IMR-90 (cell line): ENCODE measurements at regions not wholly inside any gene's neighbourhood (a gene's known extent, or its start where the extent isn't known, plus 50 kb on each side); places are given as distances from the start of the nearest gene placed in this dataset.

Experiments
- MAFK ChIP-seq: IDR thresholded peaks from 2 replicates; pipeline ENCODE4 v1.6.1; 2012; ENCODE audit warnings: low read depth, low read length, improper control_type of control experiment
- RAD21 ChIP-seq: IDR thresholded peaks from 2 replicates; pipeline ENCODE4 v1.6.1; 2012; ENCODE audit warnings: low read length, improper control_type of control experiment
- TF ChIP-seq, protein P1 (sequence below): conservative IDR thresholded peaks from 2 replicates; pipeline ENCODE4 v1.5.1; 2012; ENCODE audit warnings: mild to moderate bottlenecking, low read depth, low read length, improper control_type of control experiment

GRCh38 chr4:14264437-14264836 is 636.9 kb upstream of the BOD1L1 start:
- TF ChIP-seq, protein P1, sequence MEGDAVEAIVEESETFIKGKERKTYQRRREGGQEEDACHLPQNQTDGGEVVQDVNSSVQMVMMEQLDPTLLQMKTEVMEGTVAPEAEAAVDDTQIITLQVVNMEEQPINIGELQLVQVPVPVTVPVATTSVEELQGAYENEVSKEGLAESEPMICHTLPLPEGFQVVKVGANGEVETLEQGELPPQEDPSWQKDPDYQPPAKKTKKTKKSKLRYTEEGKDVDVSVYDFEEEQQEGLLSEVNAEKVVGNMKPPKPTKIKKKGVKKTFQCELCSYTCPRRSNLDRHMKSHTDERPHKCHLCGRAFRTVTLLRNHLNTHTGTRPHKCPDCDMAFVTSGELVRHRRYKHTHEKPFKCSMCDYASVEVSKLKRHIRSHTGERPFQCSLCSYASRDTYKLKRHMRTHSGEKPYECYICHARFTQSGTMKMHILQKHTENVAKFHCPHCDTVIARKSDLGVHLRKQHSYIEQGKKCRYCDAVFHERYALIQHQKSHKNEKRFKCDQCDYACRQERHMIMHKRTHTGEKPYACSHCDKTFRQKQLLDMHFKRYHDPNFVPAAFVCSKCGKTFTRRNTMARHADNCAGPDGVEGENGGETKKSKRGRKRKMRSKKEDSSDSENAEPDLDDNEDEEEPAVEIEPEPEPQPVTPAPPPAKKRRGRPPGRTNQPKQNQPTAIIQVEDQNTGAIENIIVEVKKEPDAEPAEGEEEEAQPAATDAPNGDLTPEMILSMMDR: no peak
- TF ChIP-seq RAD21: no peak
- TF ChIP-seq MAFK: no peak
